Hematopoietic multipotent progenitor cell treated with erythropoietin and hydrocortisone succinate and interleukin-3 and kit ligand, for 6 days (in vitro differentiated cells): ENCODE measurements at regions not wholly inside any gene's neighbourhood (a gene's known extent, or its start where the extent isn't known, plus 50 kb on each side); places are given as distances from the start of the nearest gene placed in this dataset.
"Not testable (repeated sequence)": the region's sequence is repeated elsewhere in the genome, so short reads cannot be mapped to it uniquely, and the experiment has no call there.

Source experiments
- DNase-seq: peaks from one replicate; pipeline ENCODE4 v3.0.0-alpha.2; 2015

DNA sequence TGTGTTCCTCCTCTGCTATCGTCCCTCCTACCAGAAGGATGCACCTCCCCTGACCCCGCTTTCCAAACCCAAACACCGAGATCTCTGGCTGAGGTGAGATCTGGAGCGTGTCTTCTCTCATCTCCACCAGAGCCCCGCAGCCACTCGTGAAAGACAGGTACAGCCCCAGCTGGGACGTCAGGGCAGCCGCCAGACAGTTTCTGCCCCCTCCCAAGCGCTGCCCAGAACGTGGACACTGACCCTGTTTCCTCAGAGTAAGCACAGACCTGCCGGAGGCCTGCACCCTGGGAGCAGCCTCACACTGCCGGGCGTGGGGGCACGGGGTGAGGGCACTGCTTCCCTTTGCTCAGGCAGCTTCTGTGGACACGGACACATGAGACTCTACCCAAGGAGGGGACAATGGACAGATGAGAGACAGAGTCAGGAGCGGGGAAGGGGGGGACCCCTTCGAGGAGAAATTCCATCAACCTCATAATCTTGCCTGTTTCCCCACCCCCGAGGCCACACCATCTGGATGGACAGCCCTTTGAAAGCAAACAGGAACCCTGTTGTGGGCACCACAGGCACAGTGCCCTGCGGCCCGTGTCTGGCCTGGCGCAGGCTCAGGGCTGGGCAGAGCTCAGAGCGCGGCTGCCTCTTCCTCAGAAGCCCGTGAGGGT, 210.6 kb downstream of the DLL1 start:
- no peak for DNase-seq

DNA sequence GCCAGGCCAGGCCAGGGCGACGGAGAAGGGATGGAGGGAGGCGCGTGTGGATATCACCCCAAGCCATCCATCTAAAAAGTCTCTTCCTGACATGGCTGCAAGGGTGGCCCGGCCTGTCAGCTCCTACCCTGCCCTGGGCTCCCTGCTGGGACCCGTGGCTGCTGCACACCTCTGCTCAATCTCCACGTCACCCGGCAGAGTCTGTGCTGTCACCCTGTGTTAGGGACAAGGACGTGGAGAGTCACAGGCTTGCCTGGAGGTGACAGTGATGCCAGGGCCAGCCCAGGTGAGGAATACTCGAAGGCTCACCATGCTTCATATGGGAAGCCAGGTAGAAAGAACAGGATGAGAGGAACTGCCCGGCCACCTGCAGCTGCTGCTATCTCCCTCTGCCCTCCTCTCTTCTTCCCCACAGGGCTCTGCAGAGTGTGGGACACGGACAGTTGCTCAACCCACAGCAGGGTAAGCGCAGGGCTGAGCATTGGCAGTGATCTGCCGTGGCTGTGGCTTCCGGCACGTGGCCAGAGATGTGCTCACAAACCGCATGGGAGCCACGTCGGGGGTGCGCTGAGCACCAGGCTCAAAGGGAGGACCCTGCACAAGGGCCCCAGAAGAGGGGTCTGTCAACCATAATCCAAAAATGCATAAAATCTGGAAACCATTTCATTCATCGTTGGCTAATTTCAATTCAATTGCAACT, 214.3 kb downstream of the DLL1 start:
- no peak for DNase-seq

DNA sequence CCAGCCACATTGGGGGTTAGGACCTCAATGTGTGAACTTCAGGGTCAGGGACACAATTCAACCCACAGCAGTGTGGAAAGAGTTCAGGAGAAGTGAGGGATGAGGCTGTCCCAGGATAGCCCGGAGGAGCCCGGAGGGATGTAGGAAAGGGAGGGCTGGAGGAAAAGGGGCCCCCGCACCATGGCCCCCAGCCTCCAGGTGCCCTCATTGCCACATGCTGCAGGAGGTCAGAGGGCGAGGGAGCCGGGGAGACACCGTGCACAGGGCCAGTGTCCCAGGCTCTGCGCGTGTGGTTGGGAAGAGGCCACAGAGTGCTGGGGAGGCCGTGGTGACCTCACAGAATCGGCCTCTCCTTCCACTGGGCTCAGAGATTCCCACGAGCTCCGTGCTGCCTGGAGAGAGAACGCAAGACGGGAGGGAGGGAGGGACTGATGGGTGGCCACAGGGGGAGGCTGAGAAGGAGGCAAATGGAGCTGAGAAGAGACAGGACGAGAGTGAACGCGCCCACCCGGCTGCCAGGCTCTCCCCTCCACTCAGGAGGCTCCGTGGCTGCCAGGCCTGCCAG, 215.1 kb downstream of the DLL1 start:
- DNase-seq, result no peak

DNA sequence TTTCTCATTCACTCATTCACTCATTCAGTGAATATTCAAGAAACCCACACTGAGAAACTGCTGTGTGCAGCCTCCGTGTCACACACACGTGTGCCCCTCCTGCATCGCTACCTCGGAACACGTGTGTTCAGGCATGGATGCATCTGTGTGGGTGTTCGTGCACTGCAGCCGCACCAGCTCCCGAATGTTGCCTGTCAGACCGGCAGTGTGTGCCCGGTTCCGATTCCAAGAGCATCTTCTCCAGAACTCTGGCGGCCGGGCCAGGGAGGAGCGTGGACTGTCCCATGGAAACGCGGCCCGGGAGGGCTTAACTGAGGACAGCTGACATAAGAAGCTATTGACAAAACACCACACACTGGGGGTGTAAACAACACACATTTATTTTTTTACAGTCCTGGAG, 216.0 kb downstream of the DLL1 start:
- no peak for DNase-seq

DNA sequence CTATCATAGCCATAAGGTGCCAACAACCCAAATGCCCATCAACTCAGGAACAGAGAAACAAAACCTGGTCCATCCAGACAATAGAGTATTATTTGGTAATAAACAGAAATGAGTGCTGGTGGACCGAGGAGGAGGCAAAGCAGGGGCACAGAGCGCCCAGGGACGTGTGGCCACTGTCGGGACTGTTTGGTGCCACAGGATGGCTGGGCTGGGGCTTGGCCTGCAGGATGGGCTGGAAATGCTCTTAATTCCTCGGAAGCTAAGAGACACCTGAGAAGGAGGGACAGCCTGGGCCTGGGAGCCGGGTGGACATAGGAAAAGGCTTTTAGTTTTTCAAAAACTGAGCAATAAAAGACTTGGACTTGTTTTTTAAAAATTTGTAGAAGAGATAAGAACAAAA, 216.4 kb downstream of the DLL1 start:
- DNase-seq, result no peak

DNA sequence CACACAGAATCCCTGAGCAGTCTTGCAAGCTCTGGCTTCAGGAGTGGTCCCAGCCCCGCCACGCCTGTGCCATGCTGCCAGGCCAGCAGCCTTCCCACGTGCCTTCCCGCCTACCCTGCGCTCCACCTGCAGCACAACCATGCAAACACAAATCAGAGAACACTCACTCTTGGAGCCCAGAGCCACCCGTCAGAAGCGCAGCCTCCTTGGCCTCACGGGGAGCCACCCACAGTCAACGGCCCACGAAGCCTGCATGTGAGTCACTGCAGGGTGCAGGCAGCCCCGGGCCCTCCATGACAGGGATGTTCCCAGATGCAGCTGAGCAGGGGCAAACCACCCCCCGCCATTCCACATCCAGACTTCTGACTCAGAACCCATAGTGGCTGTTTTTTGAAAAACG, 217.0 kb downstream of the DLL1 start:
- no peak for DNase-seq

DNA sequence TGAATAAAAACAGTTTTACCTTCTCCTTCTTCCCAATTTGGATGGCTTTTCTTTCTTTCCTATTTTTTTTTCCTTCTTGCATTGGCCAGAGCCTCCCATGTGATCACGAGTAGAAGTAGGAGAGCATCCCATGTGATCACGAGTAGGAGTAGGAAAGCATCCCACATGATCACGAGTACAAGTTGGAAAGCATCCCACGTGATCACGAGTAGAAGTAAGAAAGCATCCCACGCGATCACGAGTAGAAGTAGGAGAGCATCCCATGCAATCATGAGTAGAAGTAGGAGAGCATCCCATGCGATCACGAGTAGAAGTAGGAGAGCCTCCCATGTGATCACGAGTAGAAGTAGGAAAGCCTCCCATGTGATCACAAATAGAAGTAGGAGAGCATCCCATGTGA, 218.6 kb downstream of the DLL1 start:
- no peak for DNase-seq

DNA sequence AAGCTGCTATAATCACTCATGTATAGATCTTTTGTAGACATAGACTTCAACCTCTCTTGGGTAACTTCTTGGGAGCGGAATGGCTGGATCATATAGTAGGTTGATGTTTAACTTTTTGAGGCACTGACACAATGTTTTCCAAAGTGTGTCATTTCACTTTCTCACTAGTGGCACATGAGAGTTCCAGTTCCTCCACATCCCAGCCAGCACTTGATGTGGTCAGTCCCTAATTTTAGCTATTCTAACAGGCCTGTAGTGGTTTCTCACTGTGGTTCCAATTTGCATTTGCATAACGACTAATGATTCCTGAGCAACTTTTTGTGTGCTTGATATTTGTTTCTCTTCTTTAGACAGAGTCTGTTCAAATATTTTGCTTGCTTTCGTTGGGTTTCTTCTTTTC, 221.3 kb downstream of the DLL1 start:
- DNase-seq, result no peak

DNA sequence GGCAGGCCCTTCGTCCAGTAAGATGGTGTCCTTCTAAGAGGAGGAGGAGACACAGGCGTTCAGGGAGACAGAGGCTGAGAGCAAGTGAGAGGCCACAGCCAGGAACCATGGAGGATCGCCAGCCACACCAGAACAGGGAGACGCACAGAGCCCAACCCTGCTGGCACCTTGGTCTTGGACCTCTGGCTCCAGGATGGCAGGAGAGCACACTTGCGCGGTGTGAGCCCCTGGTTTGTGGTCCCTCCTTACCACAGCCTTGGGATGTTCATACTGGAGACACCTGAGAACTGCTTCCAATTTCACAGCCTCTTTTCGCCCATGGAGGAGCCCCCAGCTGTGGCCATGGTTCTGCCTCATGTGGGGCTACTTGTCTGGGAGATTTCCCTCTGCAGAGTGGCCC, 222.4 kb downstream of the DLL1 start:
- DNase-seq, result no peak

DNA sequence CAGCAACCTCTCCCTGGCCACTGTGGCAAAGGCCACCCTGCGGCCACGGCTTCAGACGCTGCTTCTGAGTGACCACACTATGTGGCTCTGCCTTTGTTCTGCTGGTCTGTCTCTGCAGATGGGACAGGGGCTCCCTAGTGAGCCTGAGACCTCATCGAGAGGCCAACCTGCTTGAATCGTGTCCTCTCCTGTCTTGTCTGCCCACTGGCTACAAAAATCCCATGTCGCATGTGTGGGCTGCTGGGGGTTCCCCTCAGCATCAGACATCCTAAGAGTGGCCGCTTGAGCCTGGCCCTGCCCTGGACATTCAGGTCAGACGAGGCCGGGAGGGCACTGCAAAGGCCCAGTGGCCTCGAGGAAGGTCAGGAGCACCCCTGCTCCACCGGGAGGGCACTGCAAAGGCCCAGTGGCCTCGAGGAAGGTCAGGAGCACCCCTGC, 222.9 kb downstream of the DLL1 start:
- DNase-seq, result no peak

DNA sequence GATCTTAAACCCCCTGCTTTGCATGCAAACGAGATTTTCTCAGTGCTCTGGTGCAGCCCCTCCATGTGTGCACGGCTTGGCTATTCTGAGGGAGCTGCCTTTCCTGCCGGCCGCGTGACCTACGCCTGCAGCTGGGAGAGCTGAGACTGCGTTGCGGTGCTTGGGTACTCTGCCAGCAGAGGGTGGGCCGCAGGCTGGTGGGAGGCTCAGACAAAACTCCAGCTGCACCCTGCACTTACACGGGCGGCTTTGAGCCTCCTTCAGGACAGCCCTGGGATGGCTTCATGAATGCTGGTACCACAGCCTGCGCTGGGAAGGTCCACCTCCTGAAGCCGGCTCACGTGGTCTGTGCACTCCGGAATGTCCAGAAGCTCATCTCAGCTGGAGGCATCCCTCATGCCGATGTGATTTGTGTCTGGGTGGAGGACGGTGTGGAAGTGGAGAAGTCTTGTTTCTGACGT, 223.7 kb downstream of the DLL1 start:
- no peak for DNase-seq

DNA sequence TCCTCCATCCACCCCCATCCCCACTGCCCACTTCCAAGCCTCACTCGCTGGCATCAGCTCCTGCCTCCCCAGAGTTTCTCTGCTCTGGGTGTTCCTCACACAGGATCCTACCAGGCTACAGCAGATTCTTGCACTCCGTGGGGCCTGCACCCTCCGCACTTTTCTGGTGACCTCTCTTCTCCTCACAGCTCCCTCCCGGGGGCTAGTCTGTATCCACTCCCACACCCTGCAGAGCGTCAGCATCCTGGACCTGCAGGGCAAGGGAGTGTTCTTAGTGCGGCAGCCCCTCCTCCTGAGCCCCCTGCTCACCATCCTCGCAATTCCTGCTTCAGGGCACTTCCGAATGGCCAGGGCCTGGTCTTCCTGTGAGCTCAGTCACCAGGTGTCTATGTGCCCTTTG, 224.2 kb downstream of the DLL1 start:
- DNase-seq, result no peak

DNA sequence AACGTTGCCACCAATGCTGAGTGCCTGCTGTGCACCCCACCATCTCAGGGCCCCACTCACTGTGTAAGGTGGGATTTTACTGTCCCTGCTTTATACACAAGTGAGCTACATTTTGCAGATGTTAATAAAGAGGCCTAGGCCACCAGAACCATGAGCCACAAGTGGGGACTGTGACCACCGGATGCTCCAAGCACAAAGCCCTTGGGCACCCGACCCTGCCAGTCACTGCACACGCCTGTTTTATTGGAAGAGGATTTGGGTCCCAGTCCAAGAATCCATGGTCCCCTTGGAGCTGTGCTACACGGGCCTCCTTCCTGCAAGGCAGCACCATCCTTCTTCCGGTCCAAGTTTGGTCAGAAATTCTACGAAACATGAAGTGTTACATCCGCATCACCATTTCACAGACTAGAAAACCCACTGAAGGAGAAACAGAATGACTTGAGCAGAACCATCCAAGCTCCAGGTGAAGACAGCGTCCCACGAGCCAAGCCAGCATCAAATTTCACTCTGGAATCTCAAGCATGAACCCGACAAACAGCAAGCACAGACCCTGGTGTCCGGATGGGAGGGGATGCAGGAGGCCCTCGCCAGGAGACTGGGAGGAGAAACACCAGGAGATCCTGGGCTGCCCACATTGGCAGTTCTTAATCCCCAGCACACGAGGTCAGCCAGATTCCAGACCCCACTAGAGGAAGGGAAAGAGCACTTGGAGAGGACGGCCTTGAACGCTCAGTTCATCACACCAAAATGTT, 226.9 kb downstream of the DLL1 start:
- DNase-seq, result no peak

DNA sequence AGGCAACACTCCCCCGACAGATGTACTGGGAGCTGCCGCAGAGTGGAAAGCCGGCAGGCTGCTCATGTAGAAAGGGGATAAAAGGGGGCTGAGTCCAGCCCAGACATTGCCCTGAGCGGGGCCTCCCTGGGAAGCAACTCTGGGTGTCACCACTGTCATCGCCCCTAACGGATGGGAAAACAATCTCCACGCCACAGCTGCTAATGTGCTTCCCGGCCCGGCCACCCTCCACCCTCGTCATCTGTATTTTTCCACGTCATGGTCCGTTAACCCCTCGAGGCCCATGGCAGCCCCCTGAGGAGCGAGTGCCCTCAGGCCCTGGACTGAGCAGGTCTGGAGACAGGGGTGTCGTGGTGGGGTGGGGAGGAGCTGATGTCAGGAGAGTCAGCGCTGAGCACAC, 227.4 kb downstream of the DLL1 start:
- no peak for DNase-seq

DNA sequence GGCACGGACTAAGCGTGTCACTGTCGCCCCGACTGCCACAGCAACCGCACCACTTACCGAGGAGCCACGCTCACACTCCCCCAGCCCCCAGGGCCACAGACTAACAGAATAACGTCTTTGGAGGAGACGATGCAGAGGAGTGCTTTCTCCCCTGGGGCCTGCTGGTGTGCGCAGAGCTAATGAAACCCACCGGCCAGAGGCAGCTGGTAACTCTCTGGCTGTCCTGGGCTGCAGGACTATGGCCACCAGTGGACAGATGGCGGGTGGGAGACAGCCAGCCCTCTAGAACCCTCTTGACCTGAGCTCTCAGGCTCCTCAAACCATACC, 228.0 kb downstream of the DLL1 start:
- DNase-seq, result no peak

DNA sequence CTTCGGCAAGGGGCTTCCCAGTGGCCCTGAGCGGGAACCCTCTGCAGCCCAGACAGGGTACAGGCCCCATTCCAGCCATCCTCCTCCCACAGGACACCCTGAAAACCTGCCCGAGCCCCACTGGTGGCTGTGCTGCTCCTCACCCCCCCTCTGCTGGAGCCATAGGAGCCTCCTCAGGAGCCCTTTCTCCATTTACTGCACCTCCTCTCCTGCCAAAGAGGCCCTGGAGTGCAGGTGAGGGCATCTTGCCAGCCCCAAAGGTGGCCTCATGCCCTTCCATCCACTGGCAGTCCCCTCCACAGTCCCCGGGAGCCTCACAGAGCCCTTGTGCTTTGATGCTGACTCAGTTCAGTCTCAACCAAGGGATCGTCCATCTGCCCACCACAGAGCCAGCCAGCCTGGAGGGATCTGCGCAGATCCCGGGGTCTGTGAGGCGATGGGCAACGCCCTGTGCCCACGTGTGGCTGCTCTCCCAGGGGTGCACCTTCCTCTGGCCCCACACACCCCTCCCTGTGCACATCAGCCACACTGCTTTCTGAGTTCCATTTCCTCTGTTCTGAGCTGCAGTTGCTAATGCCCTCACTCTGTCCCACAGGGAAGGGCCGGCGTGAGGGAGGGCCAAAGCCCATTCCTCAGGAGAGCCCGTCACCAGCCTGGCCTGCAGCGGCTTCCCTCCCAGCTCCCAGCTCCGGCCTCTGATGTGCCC, 228.5 kb downstream of the DLL1 start:
- DNase-seq, result no peak

DNA sequence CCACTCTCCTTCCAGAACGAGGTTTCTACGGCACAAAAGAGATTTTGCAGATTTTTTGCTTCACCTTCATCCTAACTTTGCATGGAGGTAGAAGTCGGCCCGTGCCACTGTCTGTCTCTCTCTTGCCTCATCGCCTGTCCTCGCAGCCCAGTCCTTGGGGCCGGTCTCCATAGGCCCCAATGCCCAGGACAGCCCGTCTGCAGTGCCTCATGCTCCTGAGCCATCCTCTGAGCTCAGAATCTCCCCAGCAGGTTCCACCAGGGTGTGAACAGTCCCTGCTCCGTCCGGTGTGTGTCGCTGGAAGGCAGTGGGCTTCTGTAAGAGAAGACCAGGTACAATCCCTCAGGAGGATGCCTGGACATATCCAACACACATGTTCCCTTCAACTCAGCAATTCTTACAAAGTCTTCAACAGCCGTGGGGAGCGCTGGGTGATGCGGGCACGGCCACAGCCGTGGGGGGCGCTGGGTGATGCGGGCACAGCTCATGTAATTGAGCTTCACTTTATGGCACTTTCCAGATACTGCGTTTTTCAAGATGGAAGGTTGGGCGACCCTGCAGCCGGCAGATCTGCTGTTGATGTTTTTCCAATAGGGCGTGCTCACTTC, 231.9 kb downstream of the DLL1 start:
- no peak for DNase-seq

DNA sequence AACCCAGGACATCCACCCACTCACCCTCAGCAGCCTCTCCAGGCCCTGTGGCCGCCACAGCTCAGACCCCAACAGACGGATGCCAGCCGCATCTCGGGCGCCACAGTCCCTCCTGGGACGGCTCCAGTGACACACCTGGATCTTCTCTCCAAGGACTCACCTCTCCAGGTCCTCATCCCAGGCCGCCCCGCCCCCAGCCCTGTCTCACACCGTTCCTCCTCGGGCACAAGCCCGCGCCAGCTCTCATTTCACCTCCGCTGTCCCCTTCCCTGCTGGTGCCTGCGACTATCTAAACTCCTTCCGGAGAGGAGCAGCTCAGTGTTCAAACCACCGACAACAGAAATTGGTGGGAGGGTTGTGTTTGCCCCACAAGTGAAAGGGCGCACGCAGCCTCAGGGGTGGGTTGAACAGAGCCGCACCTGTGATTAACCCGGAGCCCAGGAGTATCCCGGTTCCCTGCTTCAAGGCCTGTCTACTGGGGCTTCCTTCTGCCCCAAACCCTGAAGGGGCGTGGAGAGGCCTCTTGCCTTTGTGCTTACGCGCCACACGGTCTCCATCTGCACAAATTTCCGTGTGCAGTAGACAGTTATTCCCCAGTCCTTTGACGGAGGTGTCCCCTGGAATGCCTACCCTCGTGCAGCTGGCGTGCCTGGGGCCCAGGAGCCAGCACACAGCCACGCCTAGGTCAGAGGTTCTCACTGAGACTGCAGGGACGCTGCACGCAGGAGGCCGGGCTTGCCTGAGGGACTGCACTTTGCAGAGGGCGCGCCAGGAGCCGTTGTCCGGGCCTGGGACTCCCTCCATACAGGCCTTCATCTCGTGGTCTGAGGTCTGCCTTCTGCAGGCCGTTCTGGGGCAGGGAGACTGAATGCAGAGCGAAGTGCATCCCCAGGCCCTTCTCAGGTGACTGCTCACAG, 232.7 kb downstream of the DLL1 start:
- DNase-seq, result no peak

DNA sequence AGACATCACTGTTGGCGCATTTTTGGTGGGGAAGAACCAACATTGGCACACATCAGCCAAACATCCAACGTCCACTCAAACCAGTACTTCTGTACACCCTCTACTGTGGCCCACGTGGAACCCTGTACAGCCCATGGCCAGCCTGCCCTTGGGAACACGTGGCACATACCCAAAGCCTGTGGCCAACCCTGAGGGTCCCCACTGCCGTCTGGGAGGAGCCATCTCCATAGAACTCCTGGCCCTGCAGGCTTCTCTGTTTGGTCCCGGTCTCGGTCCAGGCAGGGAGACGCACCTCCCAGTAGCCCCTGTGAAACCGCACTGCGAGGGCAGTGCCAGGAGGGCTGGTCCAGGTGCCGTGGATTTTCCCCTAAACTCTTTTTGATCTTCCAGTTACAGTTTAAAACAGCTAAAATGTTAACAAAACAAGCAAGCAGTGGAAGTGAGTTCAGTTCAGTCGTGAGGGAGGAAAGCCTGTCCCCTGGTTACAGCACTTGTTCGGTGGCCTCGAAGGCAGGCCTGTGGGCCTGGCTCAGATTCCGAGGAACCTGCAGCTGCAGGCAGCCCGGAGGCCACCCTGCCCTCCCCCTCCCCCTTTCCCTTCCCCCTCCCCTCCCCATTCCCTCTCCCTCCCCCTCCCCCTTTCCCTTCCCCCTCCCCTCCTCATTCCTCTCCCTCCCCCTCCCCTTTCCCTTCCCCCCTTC, 233.7 kb downstream of the DLL1 start:
- DNase-seq, result no peak

DNA sequence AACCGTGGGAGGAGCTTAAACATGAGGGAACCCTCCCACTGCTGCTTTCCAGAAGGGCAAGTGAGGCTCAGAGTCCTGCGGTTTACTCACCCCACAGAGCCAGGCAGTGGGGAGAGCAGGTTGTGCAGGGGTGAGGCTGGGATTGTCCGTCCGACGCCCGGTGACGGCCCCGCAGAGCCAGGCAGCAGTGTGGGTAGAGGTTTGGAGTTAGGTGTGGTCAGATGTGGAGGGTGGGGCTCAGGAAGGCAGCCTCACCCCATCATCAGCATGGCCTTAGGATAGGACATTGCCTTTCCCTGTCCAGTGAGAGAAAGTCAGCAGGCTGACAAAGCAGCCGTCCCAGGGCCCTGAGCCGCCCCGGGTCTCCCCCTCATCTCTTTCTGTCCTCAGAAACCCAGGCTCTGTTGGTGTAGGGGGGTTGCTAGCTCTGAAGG, 234.6 kb downstream of the DLL1 start:
- DNase-seq, result no peak

DNA sequence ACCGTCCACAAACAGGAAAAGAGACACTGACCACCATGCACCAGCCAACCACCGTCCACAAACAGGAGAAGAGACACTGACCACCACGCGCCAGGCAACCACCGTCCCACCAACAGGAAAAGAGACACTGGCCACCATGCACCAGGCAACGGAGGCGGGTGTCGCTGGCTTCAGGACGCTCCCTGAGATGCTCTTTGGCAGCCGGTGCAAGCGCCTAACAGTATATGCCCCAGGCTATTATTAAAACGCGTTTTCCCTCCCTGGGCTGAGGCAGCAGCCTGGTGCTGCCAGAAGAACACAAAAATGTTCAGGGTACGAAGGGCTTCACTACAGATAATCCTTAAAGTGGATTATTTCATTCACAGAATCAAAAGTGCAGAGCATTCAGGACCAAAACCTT, 235.1 kb downstream of the DLL1 start:
- not testable (repeated sequence) for DNase-seq
